ENCODE measurements at regions not wholly inside any gene's neighbourhood (a gene's known extent, or its start where the extent isn't known, plus 50 kb on each side); places are given as distances from the start of the nearest gene placed in this dataset.

DNA sequence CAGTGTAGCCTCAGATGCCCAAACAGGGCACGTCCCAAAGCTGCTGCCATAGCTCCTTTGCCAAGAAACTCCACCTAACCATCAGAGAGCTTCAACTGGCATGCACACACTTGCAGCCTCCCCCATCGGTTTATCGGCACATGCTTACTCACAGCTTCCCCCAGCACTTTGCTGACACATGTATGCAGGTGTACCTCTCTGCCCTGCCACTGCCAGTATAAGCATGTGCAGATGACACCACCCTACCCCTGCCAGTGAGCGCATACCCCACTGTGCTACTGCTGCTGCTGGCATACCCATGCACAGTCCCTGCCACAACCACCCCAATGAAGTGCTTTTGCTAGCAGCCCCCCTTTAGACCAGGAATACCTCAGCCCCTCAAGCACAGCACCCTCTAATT is 1231.0 kb downstream of the DSC3 start:
- H3K27ac ChIP-seq (ENCODE audit: insufficient read depth, low read length), result no peak overlapping the region
- H3K9me3 ChIP-seq (ENCODE audit: control insufficient read depth, insufficient read depth, low read depth, low read length), result no peaks in the 10 kb centered on the region
- no peaks in the 10 kb centered on the region for H3K4me1 ChIP-seq (ENCODE audit: control insufficient read depth, extremely low read depth, insufficient read depth, low read length)
- no peak overlapping the region for H3K4me2 ChIP-seq (ENCODE audit: extremely low read depth, insufficient read depth, low read length)
- H4K20me1 ChIP-seq (ENCODE audit: control insufficient read depth, extremely low read depth, insufficient read depth, low read length), result no peaks in the 10 kb centered on the region
- H3K36me3 ChIP-seq (ENCODE audit: control insufficient read depth, insufficient read depth, low read length), result no peaks in the 10 kb centered on the region
- no peak overlapping the region for H3K4me3 ChIP-seq (replicated peaks in 1 of 4; ENCODE audit: control extremely low read depth in 1 of 4, insufficient read depth in 1 of 4, low read depth in 3 of 4, low read length in 4 of 4)
- no peaks in the 10 kb centered on the region for H3K27me3 ChIP-seq (ENCODE audit: control insufficient read depth, insufficient read depth, low read length)
- no peak overlapping the region for H2AFZ ChIP-seq (ENCODE audit: low read length)
- no peak for DNase-seq (ENCODE audit: low read depth in 2 of 2)
- TF ChIP-seq, protein P1, sequence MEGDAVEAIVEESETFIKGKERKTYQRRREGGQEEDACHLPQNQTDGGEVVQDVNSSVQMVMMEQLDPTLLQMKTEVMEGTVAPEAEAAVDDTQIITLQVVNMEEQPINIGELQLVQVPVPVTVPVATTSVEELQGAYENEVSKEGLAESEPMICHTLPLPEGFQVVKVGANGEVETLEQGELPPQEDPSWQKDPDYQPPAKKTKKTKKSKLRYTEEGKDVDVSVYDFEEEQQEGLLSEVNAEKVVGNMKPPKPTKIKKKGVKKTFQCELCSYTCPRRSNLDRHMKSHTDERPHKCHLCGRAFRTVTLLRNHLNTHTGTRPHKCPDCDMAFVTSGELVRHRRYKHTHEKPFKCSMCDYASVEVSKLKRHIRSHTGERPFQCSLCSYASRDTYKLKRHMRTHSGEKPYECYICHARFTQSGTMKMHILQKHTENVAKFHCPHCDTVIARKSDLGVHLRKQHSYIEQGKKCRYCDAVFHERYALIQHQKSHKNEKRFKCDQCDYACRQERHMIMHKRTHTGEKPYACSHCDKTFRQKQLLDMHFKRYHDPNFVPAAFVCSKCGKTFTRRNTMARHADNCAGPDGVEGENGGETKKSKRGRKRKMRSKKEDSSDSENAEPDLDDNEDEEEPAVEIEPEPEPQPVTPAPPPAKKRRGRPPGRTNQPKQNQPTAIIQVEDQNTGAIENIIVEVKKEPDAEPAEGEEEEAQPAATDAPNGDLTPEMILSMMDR (conservative IDR thresholded peaks at IDR 0.05 in 1 of 2, IDR thresholded peaks at IDR 0.05 in 1 of 2; ENCODE audit: low read depth in 1 of 2, low read length in 2 of 2), result no peak
- no peak for TF ChIP-seq EZH2 (IDR thresholded peaks at IDR 0.05; ENCODE audit: low read length, missing control alignments)
- no peaks in the 10 kb centered on the region for H3K79me2 ChIP-seq (ENCODE audit: control insufficient read depth, insufficient read depth, low read length)
- no peak overlapping the region for H3K9ac ChIP-seq (ENCODE audit: insufficient read depth, low read length)

DNA sequence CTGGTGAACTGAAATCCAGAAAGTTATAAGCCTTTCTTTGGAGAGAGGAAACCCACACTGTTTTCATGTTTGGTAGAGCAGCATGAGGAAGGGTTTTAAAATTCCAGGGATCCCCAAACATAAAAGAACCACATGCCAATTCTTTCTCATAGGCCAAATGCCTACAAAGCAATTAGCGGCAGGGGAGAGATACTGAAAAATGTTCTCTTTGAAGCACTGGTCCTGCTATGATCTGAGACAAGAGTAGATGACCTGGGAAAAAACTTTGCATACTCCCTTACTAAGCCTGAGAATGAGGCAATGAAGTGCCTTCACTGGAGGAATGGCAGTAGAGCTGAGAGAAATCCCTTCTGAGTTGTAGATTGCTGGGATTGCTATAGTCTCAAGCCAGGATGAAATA is 1261.7 kb downstream of the DSC3 start:
- Histone ChIP-seq H3K9me3 (ENCODE audit: control insufficient read depth, insufficient read depth, low read depth, low read length) (no peaks in the 10 kb centered on the region), H3K4me1 (ENCODE audit: control insufficient read depth, extremely low read depth, insufficient read depth, low read length) (no peaks in the 10 kb centered on the region), H3K4me3 (replicated peaks in 1 of 4; ENCODE audit: control extremely low read depth in 1 of 4, insufficient read depth in 1 of 4, low read depth in 3 of 4, low read length in 4 of 4) (no peak overlapping the region), H3K79me2 (ENCODE audit: control insufficient read depth, insufficient read depth, low read length) (no peaks in the 10 kb centered on the region), H4K20me1 (ENCODE audit: control insufficient read depth, extremely low read depth, insufficient read depth, low read length) (no peaks in the 10 kb centered on the region), H3K4me2 (ENCODE audit: extremely low read depth, insufficient read depth, low read length) (no peak overlapping the region), H3K27me3 (ENCODE audit: control insufficient read depth, insufficient read depth, low read length) (no peaks in the 10 kb centered on the region), H3K27ac (ENCODE audit: insufficient read depth, low read length) (no peak overlapping the region), H2AFZ (ENCODE audit: low read length) (no peak overlapping the region), H3K36me3 (ENCODE audit: control insufficient read depth, insufficient read depth, low read length) (no peaks in the 10 kb centered on the region), H3K9ac (ENCODE audit: insufficient read depth, low read length) (no peak overlapping the region)
- DNase-seq (ENCODE audit: low read depth in 2 of 2), result no peak
- TF ChIP-seq, protein P1 (conservative IDR thresholded peaks at IDR 0.05 in 1 of 2, IDR thresholded peaks at IDR 0.05 in 1 of 2; ENCODE audit: low read depth in 1 of 2, low read length in 2 of 2), result no peak
- no peak for TF ChIP-seq EZH2 (IDR thresholded peaks at IDR 0.05; ENCODE audit: low read length, missing control alignments)

DNA sequence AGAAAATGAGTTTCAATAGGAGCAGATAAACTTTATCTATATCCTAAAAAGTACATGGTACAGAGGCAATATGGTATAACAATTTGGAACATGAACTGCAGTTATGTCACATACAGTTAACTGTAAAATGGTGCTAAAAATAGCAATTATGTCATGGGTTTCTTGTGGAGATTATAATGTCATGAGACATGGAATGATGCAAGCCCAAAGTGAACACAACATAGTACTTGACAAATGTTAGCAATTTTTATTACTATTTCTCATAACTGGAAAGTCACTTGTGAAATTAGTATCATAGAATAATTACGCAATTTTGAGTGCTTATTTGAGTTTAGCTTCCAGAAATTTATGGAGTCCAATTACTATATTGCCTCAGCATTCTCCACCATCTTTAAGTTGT is 1263.4 kb downstream of the DSC3 start:
- no peaks in the 10 kb centered on the region for H3K4me1 ChIP-seq (ENCODE audit: control insufficient read depth, extremely low read depth, insufficient read depth, low read length)
- DNase-seq (ENCODE audit: low read depth in 2 of 2), result no peak
- H3K79me2 ChIP-seq (ENCODE audit: control insufficient read depth, insufficient read depth, low read length), result no peaks in the 10 kb centered on the region
- no peaks in the 10 kb centered on the region for H3K27me3 ChIP-seq (ENCODE audit: control insufficient read depth, insufficient read depth, low read length)
- no peak overlapping the region for H3K4me3 ChIP-seq (replicated peaks in 1 of 4; ENCODE audit: control extremely low read depth in 1 of 4, insufficient read depth in 1 of 4, low read depth in 3 of 4, low read length in 4 of 4)
- H3K36me3 ChIP-seq (ENCODE audit: control insufficient read depth, insufficient read depth, low read length), result no peaks in the 10 kb centered on the region
- H3K27ac ChIP-seq (ENCODE audit: insufficient read depth, low read length), result no peak overlapping the region
- no peaks in the 10 kb centered on the region for H4K20me1 ChIP-seq (ENCODE audit: control insufficient read depth, extremely low read depth, insufficient read depth, low read length)
- TF ChIP-seq EZH2 (IDR thresholded peaks at IDR 0.05; ENCODE audit: low read length, missing control alignments), result no peak
- TF ChIP-seq, protein P1 (conservative IDR thresholded peaks at IDR 0.05 in 1 of 2, IDR thresholded peaks at IDR 0.05 in 1 of 2; ENCODE audit: low read depth in 1 of 2, low read length in 2 of 2), result no peak
- H3K4me2 ChIP-seq (ENCODE audit: extremely low read depth, insufficient read depth, low read length), result no peak overlapping the region
- no peak overlapping the region for H2AFZ ChIP-seq (ENCODE audit: low read length)
- H3K9me3 ChIP-seq (ENCODE audit: control insufficient read depth, insufficient read depth, low read depth, low read length), result no peaks in the 10 kb centered on the region
- no peak overlapping the region for H3K9ac ChIP-seq (ENCODE audit: insufficient read depth, low read length)

Measured in fibroblast of lung (primary cell).